AG04450 (cell line): ENCODE measurements at regions not wholly inside any gene's neighbourhood (a gene's known extent, or its start where the extent isn't known, plus 50 kb on each side); places are given as distances from the start of the nearest gene placed in this dataset.

ENCODE experiments used
- CTCF ChIA-PET: fragments of 300-600, 350-600 bp; formaldehyde crosslinking; extraction: SDS; loops from one replicate; lab custom pipeline; 2022; ENCODE audit warnings: antibody characterized with exemption, inconsistent platforms; lab: Charles Lee
- POLR2A ChIA-PET: fragments of 350-600 bp; formaldehyde crosslinking; extraction: SDS; loops from one replicate; lab custom pipeline; 2021; ENCODE audit warnings: antibody characterized with exemption, inconsistent platforms; lab: Yijun Ruan, JAX
- DNase-seq: peaks from one replicate; pipeline ENCODE4 v3.0.0-alpha.2; 2011; ENCODE audit warnings: low read depth, low spot score
- H3K27ac ChIP-seq: one replicate; pipeline ENCODE4 v1.5.1; 2012; ENCODE audit warnings: low read depth, low read length, control low read depth
- H3K27me3 ChIP-seq: one replicate; pipeline ENCODE4 v1.6.0; 2012; ENCODE audit warnings: low read length; ENCODE audit not compliant: control insufficient read depth, insufficient read depth
- H3K4me3 ChIP-seq: 2 replicates; pipeline ENCODE4 v1.5.1; 2011; ENCODE audit warnings: mild to moderate bottlenecking, low read depth, low read length, control low read depth
- H3K9me3 ChIP-seq: 2 replicates; pipeline ENCODE4 v1.5.1; 2012; ENCODE audit warnings: low read length; ENCODE audit not compliant: control insufficient read depth, insufficient read depth
- CTCF ChIP-seq: IDR thresholded peaks from 2 replicates; pipeline ENCODE4 v1.5.1; 2011; ENCODE audit warnings: low read depth, low read length, control low read depth, inconsistent platforms

DNA sequence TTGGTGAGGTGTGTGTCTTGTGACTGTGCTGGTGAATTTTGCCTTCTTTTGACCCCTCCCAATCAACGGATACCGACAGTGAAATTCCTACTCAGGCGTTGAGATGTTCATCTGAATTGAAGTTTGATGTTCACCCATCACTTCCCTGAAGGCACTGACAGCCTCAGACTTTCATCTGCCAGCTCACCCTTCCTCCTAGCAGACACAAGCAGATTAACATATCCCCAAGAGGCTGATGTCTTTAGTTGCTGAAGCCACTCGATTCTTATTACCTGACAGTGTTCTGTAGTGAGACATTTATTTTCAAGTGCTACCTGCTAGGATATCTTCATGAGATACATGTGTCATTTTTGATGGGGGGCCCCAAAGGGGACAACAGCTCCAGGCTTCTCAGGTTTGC is 1330.1 kb upstream of the PIK3C3 start:
- POLR2A ChIA-PET: no interaction called here
- no peak overlapping the region for H3K4me3 ChIP-seq
- CTCF ChIA-PET: no interaction called here
- no peak for TF ChIP-seq CTCF
- no peak overlapping the region for H3K27ac ChIP-seq
- H3K9me3 ChIP-seq: no peaks in the 10 kb centered on the region
- no peak for DNase-seq
- no peaks in the 10 kb centered on the region for H3K27me3 ChIP-seq

- no peaks in the 10 kb centered on the region for H3K27me3 ChIP-seq
- CTCF ChIA-PET: no interaction called here
- H3K27ac ChIP-seq: no peak overlapping the region
These were observed 1341.3 kb upstream of the PIK3C3 start for GRCh38 chr18:40613721-40614120.

DNA sequence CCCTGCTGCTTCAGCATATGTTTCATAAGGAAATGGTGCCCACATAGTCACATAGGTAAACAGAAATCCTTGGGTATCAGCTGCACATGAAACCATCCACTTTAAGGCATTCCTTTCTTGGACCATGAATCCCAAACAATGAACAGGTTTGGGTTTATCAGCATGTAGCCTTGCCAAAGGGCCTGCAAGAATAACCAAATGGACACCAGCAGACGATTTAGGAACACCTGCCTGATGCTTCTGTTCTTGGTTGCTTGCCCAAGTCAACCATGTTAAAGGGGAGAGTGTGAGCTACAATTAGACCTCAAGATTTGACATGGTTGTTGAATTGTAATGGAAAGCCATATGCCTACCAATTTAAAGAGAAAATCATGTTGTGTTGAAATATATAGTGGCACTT is 1342.7 kb upstream of the PIK3C3 start:
- H3K27me3 ChIP-seq: no peaks in the 10 kb centered on the region
- H3K4me3 ChIP-seq: no peak overlapping the region
- H3K27ac ChIP-seq: no peak overlapping the region
- ChIA-PET CTCF (no interaction called here), POLR2A (no interaction called here)
- no peaks in the 10 kb centered on the region for H3K9me3 ChIP-seq
- TF ChIP-seq CTCF: no peak
- DNase-seq: no peak

More at GRCh38 chr18:40613721-40614120, 1341.3 kb upstream of the PIK3C3 start:
- H3K9me3 ChIP-seq: no peaks in the 10 kb centered on the region
- DNase-seq: no peak
- POLR2A ChIA-PET: no interaction called here
- TF ChIP-seq CTCF: no peak
- no peak overlapping the region for H3K4me3 ChIP-seq

GRCh38 chr18:40608226-40608625 is 1346.8 kb upstream of the PIK3C3 start:
- DNase-seq: no peak
- Histone ChIP-seq H3K27me3 (no peaks in the 10 kb centered on the region), H3K4me3 (no peak overlapping the region), H3K9me3 (no peaks in the 10 kb centered on the region), H3K27ac (no peak overlapping the region)
- ChIA-PET CTCF (no interaction called here), POLR2A (no interaction called here)
- TF ChIP-seq CTCF: no peak

DNA sequence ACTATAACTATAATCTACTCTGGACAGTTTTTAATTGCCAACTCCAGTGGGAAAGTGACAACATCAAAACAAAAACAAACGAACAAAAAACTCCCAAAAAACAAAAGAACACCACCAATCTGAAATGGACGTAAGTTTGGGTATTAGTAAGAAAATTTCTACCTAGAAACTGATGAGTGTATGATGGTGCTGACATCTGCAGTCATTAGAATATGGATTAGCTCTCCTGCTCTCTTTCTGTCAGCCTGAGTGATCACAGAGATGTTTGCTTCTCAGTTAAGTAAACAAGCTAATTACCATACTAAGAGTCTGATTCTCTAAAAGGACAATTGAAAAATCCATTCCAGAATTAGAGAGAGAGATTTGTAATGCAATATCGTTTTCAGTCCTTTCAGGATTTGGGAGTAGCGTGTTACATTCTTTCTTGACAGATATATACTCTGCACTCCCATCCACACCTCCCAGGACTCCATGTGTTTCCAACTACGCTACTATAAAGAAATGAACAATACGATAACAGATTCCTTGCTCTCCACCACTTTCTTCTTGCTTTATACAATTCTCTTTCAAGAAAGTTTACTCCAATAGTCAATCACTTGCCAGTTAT is 1347.4 kb upstream of the PIK3C3 start:
- TF ChIP-seq CTCF: no peak
- no peak overlapping the region for H3K4me3 ChIP-seq
- H3K9me3 ChIP-seq: no peaks in the 10 kb centered on the region
- no peaks in the 10 kb centered on the region for H3K27me3 ChIP-seq
- DNase-seq: no peak
- H3K27ac ChIP-seq: no peak overlapping the region
- CTCF ChIA-PET: no interaction called here
- POLR2A ChIA-PET: no interaction called here
